GM21576 (cell line): ENCODE measurements at regions not wholly inside any gene's neighbourhood (a gene's known extent, or its start where the extent isn't known, plus 50 kb on each side); places are given as distances from the start of the nearest gene placed in this dataset.

Experiments used
- ATAC-seq: cut with Tn5 transposase; IDR thresholded peaks from one replicate; pipeline ENCODE4 v1.9.1; 2021; ENCODE audit warnings: mild to moderate bottlenecking, moderate library complexity; ENCODE audit not compliant: unreplicated experiment

DNA sequence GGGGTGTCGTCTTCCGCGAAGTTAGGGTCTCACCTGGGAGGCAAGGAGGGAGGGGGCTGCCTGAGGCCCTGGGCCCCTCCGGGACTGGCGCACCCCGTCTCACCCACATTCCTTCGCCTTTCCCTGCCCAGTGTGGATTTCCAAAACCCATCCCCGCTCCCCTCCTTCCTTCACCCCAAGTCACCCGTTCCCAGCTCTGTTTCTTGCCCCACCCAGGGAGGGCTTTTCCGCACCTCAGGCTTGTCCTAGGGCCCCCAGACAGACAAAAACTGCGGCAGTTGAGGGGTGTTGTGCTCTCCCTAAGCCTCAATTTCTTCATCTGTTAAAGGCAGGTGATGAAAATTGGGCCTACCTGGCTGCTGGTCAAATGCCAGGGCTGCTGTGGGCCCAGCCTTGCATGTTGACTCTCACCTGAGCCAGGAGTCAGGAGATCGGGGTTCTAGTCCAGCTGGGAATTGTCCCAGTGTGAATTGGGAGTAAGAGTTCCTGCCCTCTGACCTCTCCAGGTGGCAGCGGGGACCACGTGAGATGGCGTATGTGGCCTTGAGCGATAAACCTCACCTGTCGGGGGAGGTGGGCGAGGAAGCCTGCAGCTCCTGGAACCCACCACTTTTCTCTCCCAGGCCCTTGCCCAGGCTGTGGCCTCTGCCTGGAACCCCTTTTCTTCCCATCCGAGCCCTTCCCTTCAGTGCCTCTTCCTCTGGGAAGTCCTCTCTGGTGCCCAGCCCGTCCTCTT is 143.4 kb upstream of the IER5L start:
- ATAC-seq, result no peak

DNA sequence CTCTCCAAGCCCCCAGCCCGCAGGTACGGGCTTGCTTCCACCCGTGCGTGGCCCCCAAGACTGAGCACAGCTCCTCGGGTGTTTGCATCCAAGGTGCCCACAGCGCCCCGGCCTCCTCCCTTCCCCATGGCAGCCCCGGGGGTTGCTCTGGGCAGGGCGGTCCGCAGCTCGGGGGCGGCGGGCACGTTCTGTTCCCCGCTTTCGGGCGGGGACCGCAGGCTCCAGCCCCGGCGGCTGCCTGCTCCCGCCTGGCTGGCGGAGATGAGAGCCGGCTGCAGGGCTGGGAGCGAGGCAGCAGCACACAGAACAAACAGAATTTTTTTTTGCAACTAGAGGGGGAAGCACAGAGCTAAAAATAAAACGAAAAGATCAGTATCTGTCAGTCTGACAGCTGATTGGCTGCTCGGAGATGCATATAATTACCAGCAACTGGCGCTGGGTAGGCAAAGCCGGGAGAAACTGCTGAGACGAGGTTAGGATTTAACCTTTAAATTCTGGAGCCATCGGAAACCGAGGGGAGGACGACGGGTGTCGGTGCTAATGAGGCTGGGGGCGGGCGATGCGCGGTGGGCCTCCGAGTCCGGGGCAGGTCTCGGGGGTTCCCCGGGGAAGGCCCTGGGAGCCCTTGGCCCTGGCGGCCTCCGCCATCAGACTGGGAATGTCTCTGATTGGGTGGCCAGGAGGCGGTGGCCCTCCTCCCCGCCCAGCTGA is 142.7 kb upstream of the IER5L start:
- no peak for ATAC-seq

DNA sequence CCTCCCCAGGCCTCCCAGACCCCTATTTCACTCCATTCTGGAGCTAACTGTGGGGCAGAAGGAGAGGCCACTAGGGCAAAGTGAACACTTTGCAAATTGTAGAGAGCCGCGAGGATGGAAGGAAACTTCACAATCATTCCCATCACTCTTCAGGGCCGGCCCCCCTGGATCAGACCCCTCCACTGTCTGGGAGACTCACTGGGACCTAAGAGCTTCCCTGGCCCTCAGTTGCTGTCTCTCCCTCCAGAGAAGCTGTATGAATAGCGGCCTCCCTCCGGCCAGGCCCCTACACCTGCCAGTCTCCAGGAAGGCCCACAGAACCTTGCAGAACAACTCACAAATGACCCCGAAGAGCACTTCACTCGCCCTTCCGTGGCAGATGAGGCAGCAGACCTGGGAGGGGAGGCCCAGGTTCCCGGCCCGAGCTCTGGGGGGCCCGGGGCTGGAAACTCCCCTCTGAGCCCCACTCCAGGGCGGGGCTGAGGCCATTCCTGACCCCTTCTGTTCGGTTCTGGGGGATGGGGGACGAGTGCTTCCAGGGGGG is 141.9 kb upstream of the IER5L start:
- ATAC-seq, result no peak

DNA sequence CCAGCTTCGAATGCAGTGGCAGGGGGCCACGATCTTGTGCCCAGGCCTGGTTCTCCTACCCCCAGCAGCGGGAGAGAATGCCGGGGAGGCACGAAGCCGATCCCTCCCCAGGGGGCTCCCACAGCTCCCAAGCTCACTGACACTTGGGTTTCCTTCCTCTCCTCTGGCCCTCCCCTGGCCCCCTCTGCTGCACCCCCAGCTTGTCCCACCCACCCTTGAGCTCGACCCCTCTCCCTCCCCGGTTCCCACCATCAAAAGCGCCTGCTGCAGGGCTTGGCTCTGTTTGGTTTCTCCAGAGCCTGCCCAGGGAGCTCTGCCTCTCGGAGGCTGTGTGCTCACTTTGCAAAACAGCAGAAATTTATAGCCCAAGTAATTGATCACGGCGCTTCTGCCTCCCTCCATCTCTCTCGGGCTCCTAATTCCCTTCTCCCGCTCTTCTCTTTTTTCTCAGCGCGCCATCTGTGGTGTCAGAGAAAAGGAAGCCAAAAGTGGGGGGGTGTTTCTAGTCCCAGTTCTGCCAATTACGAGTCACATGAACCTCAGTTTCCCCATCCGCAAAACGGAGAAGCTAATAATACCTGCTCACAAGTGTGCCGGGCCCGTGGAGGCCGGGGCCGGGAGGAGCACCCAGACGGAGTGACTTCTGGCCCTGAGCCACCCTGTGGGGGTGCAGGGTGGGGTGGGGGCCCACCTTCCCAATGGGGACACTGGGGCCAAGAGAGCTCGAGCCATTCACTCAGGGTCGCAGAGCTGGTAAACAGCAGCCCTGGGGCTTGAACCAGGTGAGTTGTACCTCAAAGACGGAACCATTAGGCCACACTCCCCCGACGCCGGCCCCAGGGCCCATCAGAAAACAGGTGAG is 141.2 kb upstream of the IER5L start:
- no peak for ATAC-seq

DNA sequence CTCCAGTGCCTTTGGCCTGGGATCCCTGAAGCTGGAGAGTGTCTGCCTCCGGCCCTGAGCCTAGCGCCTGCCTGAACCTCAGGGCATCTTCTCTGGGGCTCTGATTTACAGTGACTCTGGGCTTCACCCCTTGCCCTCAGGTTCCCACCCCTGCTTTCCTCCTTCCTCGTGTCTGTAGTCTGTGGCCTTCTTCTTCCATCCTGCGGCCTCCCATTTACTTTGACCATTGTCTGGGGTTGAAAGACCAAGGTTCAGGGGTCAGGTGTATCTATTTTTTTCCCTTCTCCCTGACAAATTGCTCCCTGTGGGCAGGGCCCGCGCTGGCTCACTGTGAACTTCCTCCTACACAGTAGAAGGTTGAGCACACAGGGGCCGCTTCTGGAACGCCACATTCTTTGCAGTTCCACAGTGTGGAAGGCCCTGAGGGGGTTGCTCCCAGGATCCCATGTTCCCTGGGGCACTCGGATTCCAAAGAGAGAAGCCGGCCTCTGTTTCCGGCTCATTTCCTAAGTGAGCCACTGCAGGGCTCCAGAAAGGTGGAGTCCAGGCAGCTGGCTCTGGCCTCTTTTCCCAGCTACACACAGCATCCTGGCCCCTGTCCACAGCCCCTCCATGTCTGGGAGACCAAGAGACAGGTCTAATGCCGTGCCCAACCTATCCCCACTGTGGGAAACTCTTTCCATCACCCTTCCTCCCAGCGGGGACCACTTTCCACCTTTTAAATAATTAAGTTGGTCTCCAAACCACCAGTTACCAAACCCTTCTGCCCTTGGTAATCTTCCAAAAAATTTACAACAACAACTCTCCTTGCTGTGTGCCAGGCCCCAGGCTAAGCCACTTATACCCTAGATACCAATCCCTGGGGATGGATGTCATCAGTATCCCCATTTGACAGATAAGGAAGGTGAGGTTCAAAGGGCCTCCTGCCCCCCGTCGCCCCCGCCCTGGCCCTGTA is 140.3 kb upstream of the IER5L start:
- ATAC-seq, result no peak

DNA sequence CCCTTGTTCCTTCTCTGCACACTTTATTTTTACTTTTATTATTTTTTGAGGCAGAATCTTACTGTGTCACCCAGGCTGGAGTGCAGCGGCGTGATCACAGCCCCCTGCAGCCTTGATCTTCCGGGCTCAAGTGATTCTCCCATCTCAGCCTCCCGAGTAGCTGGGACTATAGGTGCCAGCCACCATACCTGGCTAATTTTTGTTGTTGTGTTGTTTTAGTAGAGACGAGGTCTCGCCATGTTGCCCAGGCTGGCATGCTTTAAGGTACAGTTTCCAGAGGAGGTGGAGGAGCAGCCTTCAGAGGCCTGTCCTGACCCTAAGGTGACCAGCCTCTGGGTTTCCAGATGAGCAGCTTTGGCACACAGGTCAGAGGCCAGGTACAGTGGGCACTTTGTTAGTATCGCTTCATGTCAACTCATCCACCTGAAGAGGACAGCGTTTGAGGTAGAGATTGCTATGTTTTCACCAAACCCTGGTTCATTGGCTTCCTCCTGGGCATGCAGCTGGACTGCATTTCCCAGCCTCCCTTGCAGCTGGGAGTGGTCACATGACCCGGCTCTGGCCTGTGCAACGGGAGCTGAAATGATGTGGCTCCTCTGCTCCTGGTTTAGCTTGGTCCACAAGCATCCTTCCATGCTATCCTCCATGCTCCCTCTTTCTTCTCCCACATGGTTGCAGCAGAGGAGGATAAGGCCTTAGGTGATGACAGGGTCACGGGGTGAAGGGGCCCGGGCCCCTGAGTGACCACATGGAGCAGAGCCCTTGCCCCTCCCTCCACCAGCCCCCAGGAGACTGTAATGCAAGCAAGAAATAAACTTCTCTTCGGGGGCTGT is 139.3 kb upstream of the IER5L start:
- no peak for ATAC-seq

DNA sequence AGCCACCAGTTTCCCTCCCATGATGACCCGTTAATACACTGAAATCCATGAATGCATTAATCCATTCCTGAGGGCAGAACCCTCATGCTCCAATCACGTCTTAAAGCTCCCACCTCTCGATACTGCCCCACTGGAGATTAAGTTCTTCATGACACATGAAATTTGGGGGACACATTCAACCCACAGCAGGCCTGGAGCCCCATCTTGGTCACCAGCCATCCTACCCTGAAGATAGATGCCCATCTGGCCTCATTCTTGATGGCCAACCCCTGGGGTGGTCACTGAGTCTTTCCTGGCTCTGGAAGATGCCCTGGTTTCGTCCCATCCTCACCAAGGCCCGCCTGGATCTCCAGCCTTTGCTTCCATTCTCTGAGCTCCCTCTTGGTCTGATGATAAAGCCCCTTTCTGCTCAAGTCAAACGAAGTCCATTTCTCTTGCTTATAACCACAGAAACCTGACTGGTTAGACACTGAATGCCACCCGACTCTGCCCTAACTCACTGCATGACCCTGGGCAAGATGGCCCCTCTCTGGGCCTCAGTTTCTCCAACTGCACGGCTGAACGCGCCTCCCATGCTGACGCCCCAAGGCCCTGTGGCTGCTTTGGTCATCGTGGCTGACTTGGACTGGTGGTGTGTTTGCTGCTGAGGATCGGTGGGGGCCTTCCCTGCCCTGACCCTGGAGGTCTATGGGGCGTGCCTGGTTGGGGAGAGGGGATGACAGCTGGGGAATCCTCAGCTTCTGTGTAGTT is 138.4 kb upstream of the IER5L start:
- no peak for ATAC-seq

DNA sequence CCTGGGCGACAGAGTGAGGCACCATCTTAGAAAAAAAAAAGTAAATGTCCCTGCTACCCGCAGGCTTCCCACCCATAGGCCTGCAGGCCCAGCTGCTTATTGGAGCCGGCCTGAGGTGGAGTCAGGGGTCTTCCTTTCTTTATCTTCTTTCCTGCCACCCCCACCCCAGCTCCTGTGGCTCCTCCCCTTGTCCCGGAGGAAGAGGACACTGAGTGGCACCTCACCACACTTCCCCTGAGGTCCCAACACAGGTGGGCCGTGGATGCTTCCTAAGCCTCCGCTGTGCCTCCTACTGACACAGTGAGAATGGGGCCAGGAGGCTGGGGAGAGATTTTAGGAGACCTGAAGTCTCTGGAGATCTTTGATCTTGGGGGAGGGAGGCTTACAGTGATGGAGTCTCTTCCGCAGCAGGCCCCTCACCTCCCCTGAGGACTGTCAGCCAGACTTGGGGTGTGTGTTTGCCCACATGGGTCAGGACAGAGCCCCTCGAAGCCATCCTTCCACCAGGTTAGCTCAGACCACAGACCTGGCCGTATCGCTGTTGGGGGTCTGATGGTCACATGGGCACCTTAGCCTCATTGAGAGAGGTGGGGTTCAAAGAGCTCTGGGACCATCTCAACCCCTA is 135.4 kb upstream of the IER5L start:
- no peak for ATAC-seq

DNA sequence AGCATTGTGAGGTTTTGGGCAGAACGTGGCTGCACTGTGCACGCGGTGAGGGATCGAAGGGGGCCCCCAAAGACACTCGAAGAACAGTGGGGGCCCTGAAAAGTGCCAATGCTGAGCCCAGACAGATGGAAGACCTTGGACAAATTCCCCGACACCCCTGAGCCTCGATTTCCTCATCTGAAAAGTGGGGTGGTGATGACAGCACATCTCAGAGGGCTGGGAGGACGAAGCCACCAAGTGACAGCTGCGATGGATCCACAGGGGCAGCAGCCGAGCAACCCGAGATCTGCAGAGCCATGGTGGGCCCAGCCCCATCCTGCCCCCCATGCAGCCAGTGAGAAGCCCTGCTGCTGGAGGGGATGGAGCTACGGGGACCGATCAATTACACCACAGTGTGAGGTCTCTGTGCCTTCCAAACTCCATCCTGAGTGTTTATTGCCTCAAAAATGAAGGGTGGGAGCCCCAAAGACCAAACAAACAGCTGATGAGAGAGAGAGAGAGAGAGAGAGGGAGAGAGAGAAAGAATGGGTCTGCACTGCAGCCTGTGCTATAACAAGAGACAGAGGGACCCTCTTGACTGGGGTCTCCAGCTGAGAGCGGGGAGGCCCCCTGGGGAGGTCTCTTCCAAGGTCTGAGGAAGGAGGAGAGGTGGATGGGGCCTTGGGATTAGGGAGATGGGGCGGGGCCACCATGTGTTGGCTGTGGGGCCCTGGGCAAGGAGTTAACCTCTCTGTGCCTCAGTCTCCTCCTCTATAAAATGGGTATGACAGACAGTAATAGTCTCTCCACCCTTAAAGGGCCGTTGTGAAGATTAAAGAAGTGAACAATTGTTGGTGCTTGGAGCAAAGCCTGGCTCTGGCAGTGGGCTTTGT is 134.4 kb upstream of the IER5L start:
- no peak for ATAC-seq

DNA sequence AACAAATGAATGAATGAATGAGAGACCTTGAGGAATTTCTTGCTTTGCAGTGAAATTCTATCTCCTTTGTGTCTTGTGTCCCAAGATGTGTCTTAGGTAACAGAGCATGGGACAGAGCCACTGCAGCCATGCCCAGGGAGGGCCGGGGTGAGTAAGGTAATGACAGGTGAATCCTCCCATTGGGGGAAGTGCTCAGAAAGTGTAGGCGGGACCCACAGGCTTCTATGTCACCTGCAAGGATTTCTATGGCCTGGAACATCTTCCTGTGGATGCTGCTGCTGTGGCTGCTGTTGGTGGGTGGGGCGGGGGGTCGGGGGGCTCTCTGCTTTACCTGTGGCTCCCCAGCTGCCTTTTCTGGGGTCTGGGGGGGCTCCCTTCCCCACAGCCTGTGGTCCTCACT is 133.6 kb upstream of the IER5L start:
- no peak for ATAC-seq

DNA sequence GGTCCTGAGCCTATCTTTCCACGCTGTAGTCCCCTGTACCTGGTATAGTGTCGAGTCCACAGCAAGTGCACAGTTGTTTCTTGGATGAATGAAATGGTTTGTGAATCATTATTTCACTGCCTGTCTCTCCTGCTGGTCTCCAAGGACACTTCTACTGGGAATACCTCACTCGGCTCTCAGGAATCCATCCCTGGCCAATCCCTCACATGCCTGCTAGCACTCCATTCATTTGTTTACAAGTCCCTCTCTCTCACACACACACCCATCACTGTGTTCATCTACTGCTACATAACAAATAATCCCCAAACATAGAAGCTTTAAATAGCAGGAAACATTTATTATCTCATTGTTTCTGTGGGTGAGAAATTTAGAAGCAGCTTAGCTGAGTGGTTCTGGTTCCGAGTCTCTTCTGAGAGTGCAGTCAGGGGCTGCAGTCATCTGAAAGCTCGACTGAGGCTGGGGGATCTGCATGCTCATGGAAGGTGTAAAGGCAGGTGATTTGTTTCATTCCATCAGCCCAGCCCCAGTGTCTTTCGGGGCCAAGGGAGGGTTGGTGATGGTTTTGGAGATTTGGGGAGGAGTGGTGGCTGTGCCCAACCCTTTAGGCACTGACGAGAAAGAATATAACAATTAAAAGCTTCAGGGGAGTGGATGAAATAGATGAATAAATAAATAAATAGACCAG is 132.7 kb upstream of the IER5L start:
- ATAC-seq, result no peak

DNA sequence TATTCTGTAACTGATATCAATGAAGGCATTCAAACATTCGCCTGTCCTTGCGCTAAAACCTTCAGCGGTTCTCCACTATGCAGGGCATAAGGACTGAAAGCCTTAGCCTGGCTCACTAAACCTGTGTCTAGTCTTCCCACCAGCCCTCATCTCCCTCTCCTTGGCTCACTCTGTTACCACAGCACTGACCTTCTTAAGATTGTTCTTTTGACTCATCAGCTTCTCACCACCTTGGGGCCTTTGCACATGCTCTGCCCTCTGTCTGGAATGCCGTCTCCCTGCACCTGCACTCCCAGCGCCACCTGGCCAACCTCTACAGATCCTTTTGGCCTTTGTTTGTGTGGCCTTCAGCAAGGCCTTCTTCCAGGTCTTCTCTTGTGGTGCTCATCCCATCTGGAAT is 131.8 kb upstream of the IER5L start:
- no peak for ATAC-seq

DNA sequence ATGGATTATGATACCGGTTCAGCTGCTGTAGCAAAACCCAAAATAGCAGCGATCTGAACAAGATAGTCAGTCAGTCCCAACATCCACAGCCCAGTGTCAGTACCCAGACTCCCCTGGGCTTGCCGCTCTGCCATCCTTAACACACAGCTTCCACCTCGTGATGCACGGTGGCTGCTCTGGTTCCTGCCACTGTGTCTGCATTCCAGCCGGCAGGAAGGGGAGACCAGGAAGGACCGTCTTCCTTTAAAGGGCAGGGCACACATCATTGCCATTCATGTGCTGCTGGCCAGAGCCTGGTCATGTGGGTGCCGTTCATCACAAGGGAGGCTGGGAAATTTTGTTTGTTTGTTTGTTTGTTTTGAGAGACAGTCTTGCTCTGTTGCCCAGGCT is 131.0 kb upstream of the IER5L start:
- no peak for ATAC-seq

DNA sequence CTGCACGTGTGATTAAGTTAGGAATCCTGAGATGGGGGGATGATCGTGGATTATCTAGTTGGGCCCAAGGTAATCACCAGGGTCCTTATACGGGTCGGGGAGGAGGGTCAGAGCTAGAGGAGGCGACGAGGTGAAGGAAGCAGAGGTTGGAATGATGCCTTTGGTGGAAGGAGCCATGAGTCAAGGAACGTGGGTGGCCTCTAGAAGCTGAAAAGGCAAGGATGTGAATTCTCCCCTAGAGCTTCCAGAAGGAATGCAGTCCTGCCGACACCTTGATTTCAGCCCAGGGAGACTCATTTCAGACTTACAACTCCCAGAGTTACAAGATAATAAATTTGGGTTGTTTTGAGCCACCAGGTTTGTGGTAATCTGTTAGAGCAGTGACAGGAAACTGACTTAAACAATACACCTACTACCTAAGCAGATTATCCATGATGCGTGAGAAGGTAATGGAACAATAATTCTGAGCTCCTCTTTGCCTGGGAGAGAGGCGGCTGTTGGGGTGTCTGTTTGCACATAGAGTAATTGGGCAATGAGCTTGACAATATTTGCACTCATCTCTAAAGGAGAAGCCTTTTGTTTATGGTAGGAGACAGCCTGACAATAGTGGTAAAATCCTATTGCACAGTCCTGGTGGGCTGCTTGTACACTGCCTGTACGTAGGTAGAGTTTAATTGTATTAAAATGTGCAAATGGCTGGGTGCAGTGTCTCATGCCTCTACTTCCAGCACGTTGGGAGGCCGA is 129.3 kb upstream of the IER5L start:
- no peak for ATAC-seq

DNA sequence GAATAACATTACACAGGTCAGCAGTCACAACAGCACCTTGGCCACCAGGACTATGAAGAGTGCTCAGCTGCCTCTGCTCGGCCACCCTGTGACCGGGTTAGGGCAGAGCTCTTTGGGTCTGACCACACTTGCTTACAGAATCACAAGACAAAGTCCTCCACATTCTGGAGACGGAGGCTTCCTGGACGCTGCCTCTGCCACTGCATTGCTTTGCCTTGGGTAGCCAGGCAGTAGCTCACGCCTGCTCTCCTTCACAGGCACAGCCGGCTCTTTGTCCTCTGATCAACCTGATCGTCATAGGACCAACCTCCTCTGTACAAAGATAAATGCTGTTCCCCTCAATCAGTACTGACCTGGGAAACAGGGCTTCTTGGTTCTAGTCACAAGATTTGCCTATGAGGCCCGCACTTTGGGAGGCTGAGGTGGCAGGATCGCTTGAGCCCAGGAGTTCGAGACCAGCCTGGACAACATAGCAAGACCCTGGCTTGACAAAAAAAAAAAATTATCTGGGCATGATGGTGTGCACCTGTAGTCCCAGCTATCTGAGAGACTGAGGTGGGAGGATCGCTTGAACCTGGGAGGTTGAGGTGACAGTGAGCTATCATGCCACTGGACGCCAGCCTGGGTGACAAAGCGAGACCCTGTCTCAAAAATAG is 128.4 kb upstream of the IER5L start:
- ATAC-seq, result no peak

DNA sequence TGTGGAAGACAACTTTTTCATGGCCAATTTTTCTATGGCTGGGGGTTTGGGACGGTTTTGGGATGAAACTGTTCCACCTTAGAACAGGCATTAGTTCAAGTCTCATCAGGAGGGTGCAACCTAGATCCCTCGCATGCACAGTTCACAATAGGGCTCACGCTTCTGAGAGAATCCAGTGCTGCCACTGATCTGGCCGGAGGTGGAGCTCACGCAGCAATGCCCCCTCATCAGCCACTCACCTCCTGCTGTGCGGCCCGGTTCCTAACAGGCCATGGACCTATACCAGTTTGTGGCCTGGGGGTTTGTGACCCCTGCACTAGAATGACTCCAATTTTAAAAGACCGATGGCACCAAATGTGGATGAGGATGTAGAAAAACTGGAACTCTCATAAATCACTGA is 127.2 kb upstream of the IER5L start:
- ATAC-seq, result no peak
